HG03135 (cell line): ENCODE measurements at regions not wholly inside any gene's neighbourhood (a gene's known extent, or its start where the extent isn't known, plus 50 kb on each side); places are given as distances from the start of the nearest gene placed in this dataset.
"Not testable (repeated sequence)": the region's sequence is repeated elsewhere in the genome, so short reads cannot be mapped to it uniquely, and the experiment has no call there.

ENCODE experiments used
- ATAC-seq: cut with Tn5 transposase; IDR thresholded peaks from one replicate; pipeline ENCODE4 v1.9.1; 2021; ENCODE audit warnings: mild to moderate bottlenecking, moderate library complexity; ENCODE audit not compliant: unreplicated experiment

DNA sequence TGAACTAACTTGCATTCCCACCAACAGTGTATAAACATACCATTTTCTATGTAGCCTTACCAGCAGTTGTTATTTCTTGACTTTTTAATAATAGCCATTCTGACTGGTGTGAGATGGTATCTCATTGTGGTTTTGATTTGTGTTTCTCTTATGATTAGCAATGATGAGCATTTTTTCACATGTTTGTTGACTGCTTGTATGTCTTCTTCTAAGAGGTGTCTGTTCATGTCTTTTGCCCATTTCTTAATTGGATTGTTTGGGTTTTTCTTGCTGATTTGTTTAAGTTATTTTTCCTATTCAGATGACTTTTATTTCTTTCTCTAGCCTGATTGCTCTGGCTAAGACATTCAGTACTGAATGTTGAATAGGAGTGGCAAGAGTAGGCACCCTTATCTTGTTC lies 230.3 kb downstream of the DAD1 start:
- no peak for ATAC-seq

DNA sequence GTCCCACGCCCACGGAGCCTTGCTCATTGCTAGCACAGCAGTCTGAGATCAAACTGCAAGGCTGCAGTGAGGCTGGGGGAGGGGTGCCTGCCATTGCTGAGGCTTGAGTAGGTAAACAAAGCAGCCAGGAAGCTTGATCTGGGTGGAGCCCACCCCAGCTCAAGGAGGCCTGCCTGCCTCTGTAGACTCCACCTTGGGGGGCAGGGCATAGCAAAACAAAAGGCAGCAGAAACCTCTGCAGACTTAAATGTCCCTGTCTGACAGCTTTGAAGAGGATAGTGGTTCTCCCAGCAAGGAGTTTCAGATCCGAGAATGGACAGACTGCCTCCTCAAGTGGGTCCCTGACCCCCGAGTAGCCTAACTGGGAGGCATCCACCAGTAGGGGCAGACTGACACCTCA lies 239.7 kb downstream of the DAD1 start:
- ATAC-seq = not testable (repeated sequence)

DNA sequence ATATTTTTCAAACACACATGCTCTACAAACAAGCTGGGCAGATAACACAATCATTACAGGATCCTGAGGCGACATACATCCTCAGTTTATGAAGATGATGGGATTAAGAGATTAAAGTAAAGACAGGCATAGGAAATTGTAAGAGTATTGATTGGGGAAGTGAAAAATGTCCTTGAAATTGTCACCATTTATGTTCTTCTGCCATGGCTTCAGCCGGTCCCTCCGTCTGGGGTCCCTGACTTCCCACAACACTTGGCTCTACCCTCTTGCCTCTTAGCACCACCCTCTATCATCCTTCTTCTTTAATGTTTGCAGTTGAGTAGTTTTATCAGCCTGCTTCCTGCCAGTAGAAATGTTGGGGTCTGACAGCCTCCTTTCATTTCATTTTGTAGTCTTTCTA lies 244.4 kb downstream of the DAD1 start:
- no peak for ATAC-seq

DNA sequence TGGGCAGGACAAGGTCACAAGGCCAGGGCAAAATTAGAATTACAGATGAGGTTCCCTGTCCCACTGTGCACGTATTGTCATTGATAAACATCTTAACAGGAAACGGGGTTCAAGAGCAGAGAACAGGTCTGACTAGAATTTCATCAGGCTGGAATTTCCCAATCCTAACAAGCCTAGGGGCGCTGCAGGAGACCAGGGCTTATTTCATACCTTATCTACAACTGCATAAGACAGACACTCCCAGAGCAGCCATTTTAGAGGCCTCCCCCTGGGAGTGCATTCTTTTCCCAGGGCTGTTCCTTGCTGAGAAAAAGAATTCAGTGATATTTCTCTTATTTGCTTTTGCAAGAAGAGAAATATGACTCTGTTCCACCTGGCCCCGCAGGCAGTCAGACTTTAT lies 244.8 kb downstream of the DAD1 start:
- ATAC-seq = not testable (repeated sequence)

DNA sequence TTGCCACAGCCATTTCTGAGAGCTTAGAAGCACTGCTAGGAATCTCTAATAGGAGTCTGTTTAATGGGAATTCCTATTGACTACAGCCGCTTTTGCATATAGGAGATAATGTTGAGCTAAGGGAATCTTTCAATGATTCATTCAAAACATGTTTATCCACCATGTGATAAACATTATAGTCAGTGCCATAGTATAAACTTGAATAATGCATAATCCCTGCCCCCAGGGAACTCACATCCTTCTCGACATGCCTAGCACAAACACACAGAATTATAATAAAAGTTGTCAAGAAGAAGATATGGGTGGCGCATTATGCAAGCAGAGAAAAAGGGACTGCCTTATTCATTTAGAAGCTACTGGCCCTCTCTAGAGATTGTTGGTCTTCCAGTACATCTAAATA lies 248.0 kb downstream of the DAD1 start:
- ATAC-seq = no peak

DNA sequence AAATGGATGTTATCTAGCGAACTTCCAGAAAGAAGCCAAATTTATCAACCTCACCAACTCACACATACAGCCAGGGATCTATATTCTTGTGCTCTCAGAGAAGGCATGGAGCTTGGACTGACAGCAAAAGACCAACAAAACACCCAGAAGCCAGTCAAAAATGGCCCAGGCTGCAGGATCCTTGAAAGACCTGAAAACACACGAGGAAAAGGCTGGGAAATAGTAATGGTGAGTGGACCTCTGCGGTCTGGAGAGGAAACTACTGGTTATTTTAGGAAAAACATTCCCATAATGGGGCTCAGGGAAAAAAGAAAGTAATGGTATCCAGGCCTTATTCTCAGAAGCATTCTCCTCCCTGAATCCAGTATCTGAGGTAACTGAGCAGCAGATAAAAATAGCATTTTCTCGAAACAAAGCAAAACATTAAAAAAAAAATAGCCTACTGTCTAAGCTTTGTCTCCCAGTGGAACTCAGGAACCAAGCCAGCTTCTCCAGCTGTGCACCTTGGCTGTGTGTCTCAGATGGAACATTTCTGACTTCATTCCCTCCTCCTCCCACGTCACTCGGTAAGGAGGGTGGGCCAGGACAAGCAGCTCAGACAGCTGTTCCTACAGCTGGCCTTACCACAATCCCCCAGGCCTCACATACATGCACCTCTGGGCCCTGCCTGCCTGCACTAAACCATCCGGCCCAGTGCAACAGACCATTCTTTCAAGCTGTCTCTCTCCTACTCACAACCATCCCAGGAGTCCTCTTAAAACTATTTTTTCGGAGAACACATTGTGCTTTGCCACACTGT lies 249.9 kb downstream of the DAD1 start:
- ATAC-seq = no peak

DNA sequence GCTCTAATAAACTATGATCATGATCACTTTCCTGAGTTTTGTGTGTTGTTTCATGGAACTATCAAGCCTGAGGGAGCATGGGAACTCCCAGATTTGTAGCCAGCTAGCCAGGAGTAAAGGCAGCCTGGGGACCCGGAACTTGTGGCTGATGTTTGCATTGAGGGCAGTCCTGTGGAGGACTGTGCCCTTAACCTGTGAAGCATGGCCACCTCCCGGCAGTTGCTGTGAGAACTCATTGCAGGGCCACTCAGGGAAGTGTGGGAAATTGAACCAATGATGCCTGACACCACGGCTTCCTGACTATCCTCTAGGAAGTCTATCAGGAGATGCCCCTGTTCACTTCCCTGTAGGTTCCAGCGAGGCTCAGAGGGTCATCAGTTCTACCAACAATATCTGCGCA lies 250.6 kb downstream of the DAD1 start:
- no peak for ATAC-seq

DNA sequence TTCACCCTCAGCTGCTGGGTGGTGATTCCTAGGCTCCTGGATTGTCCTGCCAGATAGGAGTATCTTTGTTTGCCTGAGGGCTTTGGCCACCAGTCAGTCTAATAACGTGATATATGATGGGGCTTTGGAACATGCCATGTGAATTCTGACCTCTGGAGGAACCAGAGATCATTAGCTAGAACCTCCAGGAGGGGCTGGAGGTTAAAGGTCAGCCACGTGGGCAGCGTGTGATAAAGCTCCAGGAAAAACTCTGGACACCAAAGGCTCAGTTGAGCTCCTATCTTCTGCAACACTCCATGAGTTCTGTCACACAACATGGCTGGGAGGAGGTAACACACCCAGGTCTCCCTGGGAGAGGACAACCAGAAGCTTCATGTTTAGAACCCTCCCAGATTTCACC lies 251.1 kb downstream of the DAD1 start:
- ATAC-seq = no peak

DNA sequence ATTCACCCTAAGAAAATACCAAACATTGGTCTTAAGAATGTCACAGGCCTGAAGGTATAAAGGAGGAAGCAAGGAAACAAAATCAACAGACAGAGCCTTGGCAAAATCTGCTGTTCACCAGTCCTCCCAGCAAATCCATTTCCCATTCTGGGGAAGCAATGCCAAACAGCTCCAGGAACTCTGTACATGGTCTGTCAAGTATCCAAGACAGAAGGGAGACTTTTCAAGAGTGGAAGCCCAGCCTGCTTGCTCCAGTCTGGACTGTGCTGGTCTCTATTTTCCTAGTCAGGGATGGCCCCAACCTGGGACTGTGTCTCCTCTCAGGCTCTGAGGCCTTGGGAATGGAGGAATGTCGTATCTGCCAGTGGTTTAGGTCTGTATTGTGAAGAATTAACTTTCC lies 251.5 kb downstream of the DAD1 start:
- no peak for ATAC-seq

DNA sequence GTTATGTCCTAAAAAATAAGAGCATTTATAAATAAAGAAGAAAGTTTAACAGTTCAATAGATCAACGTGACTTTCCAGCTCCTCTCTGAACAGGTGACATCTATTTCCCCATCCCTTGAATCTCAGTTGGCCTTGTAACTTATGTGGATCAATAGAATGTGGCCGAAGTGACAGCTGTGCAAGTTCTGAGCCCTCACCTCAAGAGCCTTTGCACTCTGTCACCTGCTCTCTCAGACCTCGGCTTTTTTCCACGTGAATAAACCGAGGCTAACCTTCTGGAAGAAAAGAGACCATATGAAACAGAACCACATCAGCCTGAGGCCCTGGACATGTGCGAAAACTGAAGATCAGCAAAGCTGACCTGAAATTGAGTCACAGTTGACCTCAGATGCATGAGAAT lies 253.0 kb downstream of the DAD1 start:
- ATAC-seq = no peak

DNA sequence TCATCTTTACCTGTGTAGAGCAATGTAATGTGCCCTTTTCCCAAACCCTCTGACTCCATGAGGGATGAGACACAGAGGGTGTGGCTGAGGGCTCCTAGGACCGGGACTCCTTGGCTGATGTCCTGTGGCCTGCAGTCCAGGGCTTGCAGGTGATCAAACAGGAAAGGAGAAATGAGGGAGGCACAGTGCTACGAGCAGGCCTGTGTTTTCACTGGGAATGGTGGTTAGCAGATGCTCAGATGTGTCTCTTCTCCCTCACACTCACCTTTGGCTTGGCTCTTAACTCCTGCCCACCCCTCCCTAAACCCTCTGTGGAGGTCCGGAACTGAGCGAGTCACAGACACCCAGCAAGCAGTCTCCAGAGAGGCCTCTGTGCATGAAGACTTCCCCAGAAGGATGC lies 254.4 kb downstream of the DAD1 start:
- ATAC-seq = no peak

DNA sequence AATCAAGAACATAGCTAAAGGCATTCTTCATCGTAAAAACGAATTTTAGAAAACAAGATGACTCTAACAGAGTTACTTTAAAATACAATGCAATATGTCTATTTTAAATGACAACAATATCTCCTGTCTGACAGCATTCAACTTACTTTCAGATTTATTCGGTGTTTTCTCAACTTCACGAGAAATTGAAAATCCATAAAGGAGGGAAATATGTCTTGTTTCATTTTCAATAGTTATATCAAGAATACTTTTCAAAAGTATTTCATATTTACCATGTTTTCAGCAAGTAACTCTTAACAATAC lies 254.8 kb downstream of the DAD1 start:
- ATAC-seq = no peak

DNA sequence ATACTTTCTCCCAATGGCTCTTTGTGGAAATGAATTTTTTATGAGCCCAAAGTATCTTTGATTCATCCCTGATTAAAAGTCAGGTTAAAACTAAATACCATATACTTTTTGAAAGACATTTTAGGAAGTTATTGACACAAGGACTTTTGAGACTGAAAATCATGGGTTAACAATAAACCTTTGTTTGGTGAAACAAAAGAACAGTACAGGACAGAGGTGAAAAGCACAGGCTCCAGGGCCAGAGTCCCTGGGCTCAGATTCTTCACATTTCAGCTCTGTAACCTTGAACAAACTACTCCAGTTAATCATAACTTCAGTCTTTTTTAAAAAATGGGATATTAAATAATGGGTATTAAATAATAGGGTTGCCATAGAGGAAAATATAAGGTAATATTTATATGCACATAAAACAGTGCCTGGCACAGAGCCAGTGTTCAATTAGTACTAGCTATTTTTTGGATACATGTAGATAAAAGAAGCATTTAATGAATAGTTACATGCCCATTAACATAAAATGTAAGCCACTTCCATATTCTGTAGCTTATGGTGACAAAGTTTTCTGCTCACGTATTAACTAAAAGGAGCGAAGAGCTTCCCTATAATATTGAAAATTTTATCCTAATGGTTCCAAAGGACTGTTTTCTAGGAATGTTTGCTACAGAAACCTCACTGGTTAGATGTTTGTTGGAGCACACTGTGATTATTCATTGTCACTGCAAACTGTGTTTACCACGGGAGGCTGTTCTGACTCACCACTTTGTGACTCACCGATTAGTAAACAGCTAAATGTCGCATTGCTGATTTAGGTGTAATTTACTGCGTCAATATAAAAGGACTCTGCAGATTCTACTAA lies 255.4 kb downstream of the DAD1 start:
- ATAC-seq = no peak

DNA sequence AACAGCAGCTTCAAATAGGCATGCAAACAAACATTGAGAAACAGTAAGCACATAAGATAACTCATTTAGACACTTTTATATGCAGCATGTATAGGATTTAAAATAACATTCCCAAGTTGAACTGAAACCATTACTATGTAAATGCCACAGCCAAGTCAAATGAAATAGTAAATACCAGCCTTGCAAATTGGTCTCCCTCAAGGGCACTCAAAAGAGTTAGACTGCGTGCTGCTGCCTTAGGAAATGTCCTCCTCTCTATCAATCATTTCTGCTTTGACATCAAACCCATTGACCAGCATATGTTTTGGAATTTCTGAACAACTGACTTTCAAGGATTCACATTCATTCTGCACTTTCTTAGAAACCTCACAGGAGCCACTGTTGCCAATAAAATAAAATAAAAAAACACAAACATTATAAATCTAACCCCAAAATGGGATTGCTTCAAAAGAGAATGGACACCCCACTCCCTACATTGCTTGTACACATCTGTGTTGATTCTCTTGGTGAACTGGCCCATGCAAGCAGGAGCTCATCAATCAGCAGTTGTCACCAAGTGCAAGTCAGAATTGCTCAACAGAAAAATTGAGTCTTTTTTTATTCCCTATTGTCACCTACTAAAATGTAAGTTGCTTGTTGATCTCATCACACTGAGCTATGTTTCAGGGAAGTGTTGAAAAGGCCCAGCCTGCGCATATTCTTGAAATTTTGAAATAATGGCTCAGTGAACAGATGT lies 256.2 kb downstream of the DAD1 start:
- ATAC-seq = no peak

DNA sequence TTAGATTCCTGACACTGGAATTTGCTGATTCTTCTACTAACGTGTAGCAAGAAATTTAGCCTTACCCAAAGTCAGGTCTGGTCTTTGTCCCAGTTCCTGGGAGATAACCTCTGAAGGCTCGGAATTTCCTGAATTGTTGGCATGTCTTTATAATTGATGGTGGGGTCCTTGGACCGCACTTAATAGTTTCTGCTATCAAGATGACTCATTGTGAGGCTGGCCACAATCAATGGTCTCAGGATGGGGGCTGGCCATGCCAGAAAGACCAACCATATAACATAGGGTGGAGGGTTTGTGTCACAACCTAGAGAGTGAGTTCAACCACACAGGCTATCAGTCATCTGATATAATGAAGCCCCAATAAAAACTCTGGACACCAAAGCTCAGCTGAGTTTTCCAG lies 259.7 kb downstream of the DAD1 start:
- ATAC-seq = no peak

DNA sequence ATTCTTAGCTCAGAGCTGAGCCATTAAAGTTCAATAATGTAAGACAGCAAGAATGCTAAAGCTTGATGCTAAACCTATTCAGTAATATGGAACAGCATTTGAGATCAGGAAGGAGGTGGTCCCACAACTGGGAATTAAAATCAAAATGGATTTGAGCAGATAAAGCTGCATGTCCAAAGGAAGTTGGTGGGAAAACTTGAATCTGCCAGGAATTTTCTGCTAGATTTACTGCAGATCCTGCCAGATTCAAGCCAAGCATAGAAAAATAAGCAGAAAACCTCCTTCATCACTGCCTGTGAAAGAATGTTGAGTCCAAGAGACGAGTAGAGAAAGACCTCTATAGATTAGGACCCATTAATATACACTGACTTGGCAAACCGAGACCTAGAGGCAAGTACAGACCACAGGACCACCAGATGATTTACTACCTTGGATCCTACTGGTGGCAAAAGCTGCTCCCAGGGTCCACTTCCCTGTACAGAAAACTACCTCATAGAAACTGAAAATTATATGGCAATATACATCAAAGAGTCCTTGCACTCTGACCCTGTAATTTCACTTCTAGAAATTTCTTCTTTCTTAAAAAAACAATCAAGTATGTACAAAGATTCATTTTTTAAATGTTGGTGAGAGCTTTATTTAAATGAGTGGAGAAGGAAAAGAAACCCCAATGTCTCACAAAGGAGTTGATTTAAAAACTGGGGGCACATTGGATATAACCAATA lies 263.2 kb downstream of the DAD1 start:
- ATAC-seq = no peak

DNA sequence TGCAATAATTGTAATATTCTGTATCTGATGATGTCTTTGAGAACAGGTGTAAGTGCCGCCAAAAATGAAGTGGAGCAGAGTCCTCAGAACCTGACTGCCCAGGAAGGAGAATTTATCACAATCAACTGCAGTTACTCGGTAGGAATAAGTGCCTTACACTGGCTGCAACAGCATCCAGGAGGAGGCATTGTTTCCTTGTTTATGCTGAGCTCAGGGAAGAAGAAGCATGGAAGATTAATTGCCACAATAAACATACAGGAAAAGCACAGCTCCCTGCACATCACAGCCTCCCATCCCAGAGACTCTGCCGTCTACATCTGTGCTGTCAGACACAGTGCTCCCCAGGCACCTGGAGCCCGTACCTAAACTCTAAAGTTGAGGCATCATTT lies 268.7 kb downstream of the DAD1 start:
- no peak for ATAC-seq

DNA sequence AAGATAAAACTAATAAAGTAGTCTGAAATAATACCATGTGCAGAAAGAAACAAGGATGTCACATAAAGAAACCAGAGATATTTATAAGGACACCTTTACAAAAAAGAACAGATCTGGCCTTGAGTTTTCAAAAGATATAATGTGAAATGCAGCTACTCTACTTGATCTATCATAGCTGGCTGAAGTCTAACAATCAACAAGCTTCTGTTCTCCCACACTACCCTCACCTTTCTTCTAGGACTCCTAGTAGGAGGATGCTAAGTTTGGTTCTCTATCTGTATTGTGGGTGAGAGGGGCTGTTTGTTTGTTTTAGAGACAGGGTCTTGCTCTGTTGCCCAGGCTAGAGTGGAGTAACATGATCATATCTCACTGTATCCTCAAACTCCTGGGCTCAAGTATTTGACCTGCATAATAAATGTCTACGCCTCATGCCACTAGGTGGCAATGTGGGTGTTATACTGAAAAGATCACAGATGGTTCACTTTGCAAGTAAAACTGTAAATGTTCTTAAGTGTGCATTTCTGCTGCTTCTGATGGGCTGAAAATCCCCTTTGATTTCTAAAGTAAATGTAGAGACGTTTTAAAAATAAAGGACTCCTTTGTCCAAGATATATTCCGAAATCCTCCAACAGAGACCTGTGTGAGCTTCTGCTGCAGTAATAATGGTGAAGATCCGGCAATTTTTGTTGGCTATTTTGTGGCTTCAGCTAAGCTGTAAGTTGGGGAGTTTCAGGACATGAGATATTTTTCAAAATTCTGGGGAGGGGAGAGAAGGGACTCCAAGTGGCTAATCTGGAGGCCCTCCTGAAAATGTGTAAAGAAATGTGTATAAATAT lies 269.3 kb downstream of the DAD1 start:
- ATAC-seq = no peak

DNA sequence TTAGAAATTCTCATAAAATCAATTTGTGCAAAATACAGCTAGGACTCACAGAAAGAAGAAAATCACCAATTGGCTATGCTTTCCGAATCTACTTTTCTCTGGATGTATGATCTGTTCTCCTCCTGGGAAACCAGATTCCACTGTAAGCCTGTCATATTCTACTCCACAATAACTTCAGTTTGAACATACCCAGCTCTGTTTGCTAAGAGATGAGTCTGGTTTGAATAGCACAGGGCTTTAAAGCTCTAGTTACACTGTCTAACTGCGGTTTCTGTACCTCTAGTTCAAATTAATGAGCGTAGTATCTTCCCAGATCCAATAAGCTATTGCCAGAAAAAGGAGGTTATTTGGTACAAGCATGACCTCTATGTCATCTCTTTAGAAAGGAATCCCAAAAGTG lies 270.1 kb downstream of the DAD1 start:
- ATAC-seq = no peak

DNA sequence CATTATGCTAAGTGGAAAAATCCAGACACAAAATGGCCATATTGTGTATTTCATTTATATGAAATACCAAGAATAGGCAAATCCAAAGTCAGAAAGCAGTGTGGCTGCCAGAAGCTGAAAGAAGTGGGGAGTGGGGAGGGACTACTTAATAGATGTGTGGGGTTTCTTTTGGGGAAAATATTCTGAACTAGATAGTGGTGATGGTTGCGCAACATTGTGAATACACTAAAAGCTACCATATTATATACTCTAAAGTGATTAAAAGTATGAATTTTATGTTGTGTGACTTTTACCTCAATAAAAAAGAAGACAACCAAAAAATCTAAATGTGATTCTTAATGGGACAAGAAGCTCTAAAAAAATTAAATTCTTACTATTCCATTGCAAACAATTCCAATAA lies 272.6 kb downstream of the DAD1 start:
- no peak for ATAC-seq
